IMR-90 (cell line): ENCODE measurements at regions not wholly inside any gene's neighbourhood (a gene's known extent, or its start where the extent isn't known, plus 50 kb on each side); places are given as distances from the start of the nearest gene placed in this dataset.
"Not testable (repeated sequence)": the region's sequence is repeated elsewhere in the genome, so short reads cannot be mapped to it uniquely, and the experiment has no call there.

Source experiments
- ATAC-seq: fragments of 200-7000 bp; cut with Tn5 transposase; 2 replicates; pipeline ENCODE4 v1.9.1; 2020; ENCODE audit warnings: low read depth, mild to moderate bottlenecking, moderate library complexity
- BruUV-seq: library from RNA; stranded (reverse); fragments of 400-500 nt; replicated peaks from 2 replicates; lab custom pipeline; 2021; lab: Mats Ljungman, UMichigan
- CTCF ChIA-PET: fragments of 300-600 bp; formaldehyde crosslinking; extraction: SDS; loops from one replicate; lab custom pipeline; 2021; ENCODE audit warnings: antibody characterized with exemption; lab: Yijun Ruan, JAX
- POLR2A ChIA-PET: fragments of 300-600 bp; sonication (Branson Sonifier 250); formaldehyde crosslinking; loops from one replicate; lab custom pipeline; 2022; ENCODE audit warnings: antibody characterized with exemption; ENCODE audit not compliant: unreplicated experiment; lab: Charles Lee
- DNase-seq: peaks from one replicate; pipeline ENCODE4 v3.0.0; 2013
- H2AFZ ChIP-seq: replicated peaks from 2 replicates; pipeline ENCODE3; 2013; ENCODE audit warnings: low read length, mild to moderate bottlenecking; ENCODE audit not compliant: poor library complexity
- H2AK5ac ChIP-seq: 2 replicates; pipeline ENCODE4 v1.6.1; 2013; ENCODE audit warnings: low read depth, low read length, inconsistent platforms
- H2AK9ac ChIP-seq: replicated peaks from 2 replicates; pipeline ENCODE3; 2013; ENCODE audit warnings: mild to moderate bottlenecking, low read depth, low read length, moderate library complexity; ENCODE audit not compliant: poor library complexity
- H2BK120ac ChIP-seq: 2 replicates; pipeline ENCODE4 v1.6.1; 2013; ENCODE audit warnings: low read depth, low read length, inconsistent platforms
- H2BK15ac ChIP-seq: 3 replicates; pipeline ENCODE4 v1.6.1; 2013; ENCODE audit warnings: low read depth, low read length, inconsistent platforms
- H2BK20ac ChIP-seq: 2 replicates; pipeline ENCODE4 v1.6.1; 2013; ENCODE audit warnings: low read depth, mild to moderate bottlenecking, inconsistent platforms, low read length, moderate library complexity
- H2BK5ac ChIP-seq: 2 replicates; pipeline ENCODE4 v1.6.1; 2013; ENCODE audit warnings: mild to moderate bottlenecking, low read depth, low read length, inconsistent platforms; ENCODE audit not compliant: poor library complexity, severe bottlenecking
- H3K14ac ChIP-seq: replicated peaks from 2 replicates; pipeline ENCODE4 v1.6.1; 2013; ENCODE audit warnings: low read depth, low read length, inconsistent platforms
- H3K18ac ChIP-seq: 2 replicates; pipeline ENCODE4 v1.6.1; 2013; ENCODE audit warnings: low read depth, low read length, control low read depth
- H3K23ac ChIP-seq: 2 replicates; pipeline ENCODE4 v1.6.1; 2013; ENCODE audit warnings: low read depth, low read length, inconsistent platforms
- H3K27ac ChIP-seq: 2 replicates; pipeline ENCODE4 v1.5.1; 2013; ENCODE audit warnings: mild to moderate bottlenecking, control low read depth, low read length; ENCODE audit not compliant: insufficient read depth
- H3K27me3 ChIP-seq: 2 replicates; pipeline ENCODE4 v1.6.1; 2013; ENCODE audit warnings: low read length; ENCODE audit not compliant: control insufficient read depth, insufficient read depth
- H3K36me3 ChIP-seq: 2 replicates; pipeline ENCODE4 v1.6.1; 2013; ENCODE audit warnings: low read length, mixed read lengths; ENCODE audit not compliant: control insufficient read depth, insufficient read depth
- H3K4ac ChIP-seq: 2 replicates; pipeline ENCODE4 v1.6.1; 2013; ENCODE audit warnings: low read depth, low read length, inconsistent platforms
- H3K4me1 ChIP-seq: 2 replicates; pipeline ENCODE4 v1.6.1; 2013; ENCODE audit warnings: low read length, mixed read lengths; ENCODE audit not compliant: control insufficient read depth, insufficient read depth
- H3K4me2 ChIP-seq: 2 replicates; pipeline ENCODE4 v1.6.1; 2013; ENCODE audit warnings: low read depth, mild to moderate bottlenecking, control low read depth, low read length, moderate library complexity
- H3K4me3 ChIP-seq: 2 replicates; pipeline ENCODE4 v1.5.1; 2013; ENCODE audit warnings: low read depth, mild to moderate bottlenecking, control low read depth, low read length, moderate library complexity; ENCODE audit not compliant: insufficient read depth
- H3K56ac ChIP-seq: 2 replicates; pipeline ENCODE4 v1.6.1; 2013; ENCODE audit warnings: low read length, inconsistent platforms; ENCODE audit not compliant: insufficient read depth; ENCODE audit errors: extremely low read depth
- H3K79me1 ChIP-seq, 2 experiments: 2 replicates each; pipeline ENCODE4 v1.6.1; 2013; ENCODE audit warnings: low read length in 2 of 2, inconsistent platforms in 1 of 2, low read depth in 1 of 2
- H3K9ac ChIP-seq: 2 replicates; pipeline ENCODE4 v1.6.1; 2013; ENCODE audit warnings: low read depth, low read length, control low read depth
- H3K9me1 ChIP-seq: 2 replicates; pipeline ENCODE4 v1.6.1; 2013; ENCODE audit warnings: low read length, inconsistent platforms; ENCODE audit not compliant: insufficient read depth
- H3K9me3 ChIP-seq: 2 replicates; pipeline ENCODE4 v1.6.1; 2013; ENCODE audit warnings: low read length; ENCODE audit not compliant: control insufficient read depth, insufficient read depth
- H4K20me1 ChIP-seq: 2 replicates; pipeline ENCODE4 v1.6.1; 2013; ENCODE audit warnings: low read length, inconsistent platforms; ENCODE audit not compliant: insufficient read depth
- H4K5ac ChIP-seq: 2 replicates; pipeline ENCODE4 v1.6.1; 2013; ENCODE audit warnings: mild to moderate bottlenecking, low read depth, low read length, control low read depth
- H4K8ac ChIP-seq, 2 experiments: 2 replicates each; pipeline ENCODE4 v1.6.1; 2013; ENCODE audit warnings: low read depth in 2 of 2, low read length in 2 of 2, control low read depth in 1 of 2, inconsistent platforms in 1 of 2
- H4K91ac ChIP-seq: 2 replicates; pipeline ENCODE4 v1.6.1; 2013; ENCODE audit warnings: low read depth, low read length, inconsistent platforms; ENCODE audit not compliant: insufficient read depth
- WGBS, 2 experiments: methylation state at CpG; one replicate each; pipeline versions ENCODE4 v1.1.5 to v1.1.7; 2013; ENCODE audit warnings: missing lambda C conversion rate in 2 of 2; ENCODE audit not compliant: insufficient read length in 1 of 2; ENCODE audit errors: extremely low coverage in 2 of 2; 5-methylcytosine and 5-hydroxymethylcytosine counted together
- dilution Hi-C: fragments of 300-500 bp; cut with HindIII; formaldehyde crosslinking; loops from one replicate; pipeline ENCODE4 v1.14.3; 2018; ENCODE audit warnings: low sequenced_read_pairs; ENCODE audit not compliant: unreplicated experiment
- in situ Hi-C: fragments of 300-500 bp; cut with MboI; formaldehyde crosslinking; loops from 3 replicates; pipeline ENCODE4 v1.14.3; 2019; ENCODE audit warnings: low sequenced_read_pairs, inconsistent platforms, mixed read lengths
- intact Hi-C: fragments of 100-400 bp; cut with micrococcal nuclease; formaldehyde crosslinking; loops from 2 replicates; pipeline ENCODE4 v1.10.0; 2022

- H4K20me1 ChIP-seq, H4K91ac ChIP-seq, DNase-seq, H3K9me3 ChIP-seq, H3K9ac ChIP-seq, H4K8ac ChIP-seq, H2BK120ac ChIP-seq, H3K4ac ChIP-seq, H3K4me1 ChIP-seq, H2AFZ ChIP-seq, H2BK5ac ChIP-seq, H3K36me3 ChIP-seq, intact Hi-C loops, H3K27me3 ChIP-seq, H2BK20ac ChIP-seq, dilution Hi-C loops, H3K27ac ChIP-seq, H2AK9ac ChIP-seq, POLR2A ChIA-PET, H4K5ac ChIP-seq, in situ Hi-C loops, H2AK5ac ChIP-seq, H3K23ac ChIP-seq, H3K9me1 ChIP-seq, H3K18ac ChIP-seq, H3K4me3 ChIP-seq, H3K4me2 ChIP-seq, H2BK15ac ChIP-seq, H3K56ac ChIP-seq, H3K14ac ChIP-seq, CTCF ChIA-PET, H3K79me1 ChIP-seq, ATAC-seq, BruUV-seq: not testable (repeated sequence)
- WGBS, 2 experiments: no CpG with 5 or more reads among the region's 3 CpGs
These were observed 1651.3 kb upstream of the DEFB115 start for GRCh38 chr20:29606171-29606570.

- H4K20me1 ChIP-seq, H3K27me3 ChIP-seq, BruUV-seq, H2BK15ac ChIP-seq, DNase-seq, H3K9me3 ChIP-seq, CTCF ChIA-PET, H2AK5ac ChIP-seq, intact Hi-C loops, H3K9ac ChIP-seq, H3K9me1 ChIP-seq, H2BK5ac ChIP-seq, H3K79me1 ChIP-seq, H3K4me3 ChIP-seq, H3K4me1 ChIP-seq, H4K91ac ChIP-seq, ATAC-seq, H4K5ac ChIP-seq, H3K14ac ChIP-seq, H2BK120ac ChIP-seq, POLR2A ChIA-PET, H2AFZ ChIP-seq, H3K27ac ChIP-seq, H3K4me2 ChIP-seq, dilution Hi-C loops, H3K36me3 ChIP-seq, H3K56ac ChIP-seq, H3K23ac ChIP-seq, H3K18ac ChIP-seq, H3K4ac ChIP-seq, in situ Hi-C loops, H2AK9ac ChIP-seq, H4K8ac ChIP-seq, H2BK20ac ChIP-seq: not testable (repeated sequence)
- no CpG with 5 or more reads among the region's 1 CpG for WGBS, 2 experiments
These were observed 1628.1 kb upstream of the DEFB115 start for GRCh38 chr20:29629395-29629794.
